Prostate gland (tissue), 2 donors: ENCODE measurements at regions not wholly inside any gene's neighbourhood (a gene's known extent, or its start where the extent isn't known, plus 50 kb on each side); places are given as distances from the start of the nearest gene placed in this dataset.

Experiments used
- POLR2A ChIP-seq: fragments of 450-650 bp; IDR thresholded peaks from one replicate; pipeline ENCODE4 v1.6.1; 2016; ENCODE audit warnings: antibody characterized with exemption, mild to moderate bottlenecking
- TF ChIP-seq, protein P1 (sequence below), 4 experiments: fragments of 200-600 bp in 2 of 4; fragments of 450-650 bp in 2 of 4; sonication (generic) in 2 of 4; IDR thresholded peaks; 1 replicate in 3 of 4; 2 replicates in 1 of 4; pipeline ENCODE4 v1.5.1; 2016 to 2019; ENCODE audit warnings: antibody characterized with exemption in 4 of 4, mild to moderate bottlenecking in 2 of 4, moderate library complexity in 2 of 4

DNA sequence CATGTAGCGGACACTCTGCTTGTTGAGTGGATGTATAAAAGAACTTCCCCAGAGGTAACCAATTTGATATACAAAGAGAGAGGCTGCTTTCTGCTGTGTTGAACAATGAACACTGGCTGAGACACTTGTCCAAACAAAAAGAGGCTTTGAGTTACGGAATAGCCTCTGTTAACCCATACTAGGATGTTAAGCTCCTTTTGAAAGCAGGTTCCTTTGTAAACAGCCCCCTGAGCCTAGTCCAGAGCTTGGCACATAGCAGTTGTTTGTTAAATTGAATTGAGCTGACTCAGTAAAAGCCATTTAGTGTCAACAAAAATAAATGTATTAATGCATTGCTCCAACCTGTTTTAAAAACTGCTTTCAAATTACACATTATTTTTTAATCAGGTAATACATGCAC, 200.1 kb downstream of the MZT1 start:
- TF ChIP-seq, protein P1, sequence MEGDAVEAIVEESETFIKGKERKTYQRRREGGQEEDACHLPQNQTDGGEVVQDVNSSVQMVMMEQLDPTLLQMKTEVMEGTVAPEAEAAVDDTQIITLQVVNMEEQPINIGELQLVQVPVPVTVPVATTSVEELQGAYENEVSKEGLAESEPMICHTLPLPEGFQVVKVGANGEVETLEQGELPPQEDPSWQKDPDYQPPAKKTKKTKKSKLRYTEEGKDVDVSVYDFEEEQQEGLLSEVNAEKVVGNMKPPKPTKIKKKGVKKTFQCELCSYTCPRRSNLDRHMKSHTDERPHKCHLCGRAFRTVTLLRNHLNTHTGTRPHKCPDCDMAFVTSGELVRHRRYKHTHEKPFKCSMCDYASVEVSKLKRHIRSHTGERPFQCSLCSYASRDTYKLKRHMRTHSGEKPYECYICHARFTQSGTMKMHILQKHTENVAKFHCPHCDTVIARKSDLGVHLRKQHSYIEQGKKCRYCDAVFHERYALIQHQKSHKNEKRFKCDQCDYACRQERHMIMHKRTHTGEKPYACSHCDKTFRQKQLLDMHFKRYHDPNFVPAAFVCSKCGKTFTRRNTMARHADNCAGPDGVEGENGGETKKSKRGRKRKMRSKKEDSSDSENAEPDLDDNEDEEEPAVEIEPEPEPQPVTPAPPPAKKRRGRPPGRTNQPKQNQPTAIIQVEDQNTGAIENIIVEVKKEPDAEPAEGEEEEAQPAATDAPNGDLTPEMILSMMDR (IDR thresholded peaks at IDR 0.05): no peak
- no peak for TF ChIP-seq POLR2A
